Retinal pigment epithelial cell (primary cell): ENCODE measurements at regions not wholly inside any gene's neighbourhood (a gene's known extent, or its start where the extent isn't known, plus 50 kb on each side); places are given as distances from the start of the nearest gene placed in this dataset.

ENCODE experiments used
- DNase-seq: peaks from one replicate; pipeline ENCODE4 v3.0.0-alpha.2; 2010; ENCODE audit warnings: low read depth
- H3K4me3 ChIP-seq: 2 replicates; pipeline ENCODE4 v1.5.1; 2011; ENCODE audit warnings: mild to moderate bottlenecking, low read length, control low read depth, moderate library complexity
- TF ChIP-seq, protein P1 (sequence below): conservative IDR thresholded peaks from 2 replicates; pipeline ENCODE4 v1.5.1; 2011; ENCODE audit warnings: low read depth, low read length, control low read depth, inconsistent platforms

DNA sequence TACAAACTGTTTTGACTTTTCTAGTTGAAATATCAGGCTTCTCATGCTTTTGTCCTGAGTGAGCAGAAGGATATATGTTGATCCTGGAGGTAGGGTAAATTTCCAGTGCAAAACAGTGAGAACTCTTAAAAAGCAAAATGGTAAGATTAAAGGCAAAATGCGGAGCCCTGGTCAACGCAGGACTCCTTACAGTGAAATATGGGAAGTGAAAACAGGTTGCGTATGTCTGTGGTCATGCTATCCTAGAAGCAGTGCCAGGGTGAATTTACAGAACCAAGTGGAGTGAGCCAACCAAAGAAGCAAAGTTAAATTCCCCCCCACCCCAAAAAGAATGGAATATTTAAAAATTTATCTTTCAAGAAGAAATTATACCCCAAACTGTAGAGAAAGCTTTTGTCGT is 256.4 kb downstream of the NR2F2 start:
- TF ChIP-seq, protein P1, sequence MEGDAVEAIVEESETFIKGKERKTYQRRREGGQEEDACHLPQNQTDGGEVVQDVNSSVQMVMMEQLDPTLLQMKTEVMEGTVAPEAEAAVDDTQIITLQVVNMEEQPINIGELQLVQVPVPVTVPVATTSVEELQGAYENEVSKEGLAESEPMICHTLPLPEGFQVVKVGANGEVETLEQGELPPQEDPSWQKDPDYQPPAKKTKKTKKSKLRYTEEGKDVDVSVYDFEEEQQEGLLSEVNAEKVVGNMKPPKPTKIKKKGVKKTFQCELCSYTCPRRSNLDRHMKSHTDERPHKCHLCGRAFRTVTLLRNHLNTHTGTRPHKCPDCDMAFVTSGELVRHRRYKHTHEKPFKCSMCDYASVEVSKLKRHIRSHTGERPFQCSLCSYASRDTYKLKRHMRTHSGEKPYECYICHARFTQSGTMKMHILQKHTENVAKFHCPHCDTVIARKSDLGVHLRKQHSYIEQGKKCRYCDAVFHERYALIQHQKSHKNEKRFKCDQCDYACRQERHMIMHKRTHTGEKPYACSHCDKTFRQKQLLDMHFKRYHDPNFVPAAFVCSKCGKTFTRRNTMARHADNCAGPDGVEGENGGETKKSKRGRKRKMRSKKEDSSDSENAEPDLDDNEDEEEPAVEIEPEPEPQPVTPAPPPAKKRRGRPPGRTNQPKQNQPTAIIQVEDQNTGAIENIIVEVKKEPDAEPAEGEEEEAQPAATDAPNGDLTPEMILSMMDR, result no peak
- H3K4me3 ChIP-seq, result no peak overlapping the region
- no peak for DNase-seq

DNA sequence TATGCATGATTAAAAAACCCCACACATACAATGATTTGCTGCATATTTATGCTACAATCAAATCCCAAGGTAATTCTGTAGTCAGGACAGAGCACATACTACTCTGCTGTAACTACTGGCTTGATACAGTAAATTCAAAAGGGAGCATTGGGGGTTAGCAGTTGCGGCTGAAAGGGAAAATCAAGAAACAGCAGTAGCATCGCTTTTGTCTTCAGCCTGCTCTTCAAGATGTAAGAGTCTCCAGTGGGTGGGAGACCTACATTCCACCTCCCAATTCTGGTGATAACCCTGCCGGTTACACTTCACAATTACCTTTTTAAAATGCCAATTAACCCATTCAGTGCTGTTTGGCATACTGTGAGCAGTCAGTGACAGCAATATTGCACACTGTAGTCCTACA is 259.4 kb downstream of the NR2F2 start:
- TF ChIP-seq, protein P1, result no peak
- no peak overlapping the region for H3K4me3 ChIP-seq
- no peak for DNase-seq

DNA sequence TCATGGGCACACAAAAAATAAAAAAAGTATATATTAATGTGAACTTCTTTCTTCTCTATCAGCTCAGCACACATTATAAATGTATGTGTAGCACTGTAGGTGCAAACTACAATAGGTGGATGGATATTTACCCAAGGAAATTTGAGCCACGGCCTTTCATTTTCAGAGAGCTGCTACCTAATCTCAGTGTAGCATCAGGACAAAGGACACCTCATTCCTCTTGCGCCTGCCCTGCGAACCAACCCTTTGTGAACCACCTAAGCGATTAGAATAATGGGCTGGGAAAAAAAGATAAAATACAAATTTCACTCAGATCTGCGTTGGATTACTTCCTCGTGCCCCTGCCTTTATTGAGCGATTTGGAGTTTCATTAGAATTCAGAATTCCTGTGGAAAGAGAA is 263.2 kb downstream of the NR2F2 start:
- no peak for DNase-seq
- TF ChIP-seq, protein P1, result no peak

DNA sequence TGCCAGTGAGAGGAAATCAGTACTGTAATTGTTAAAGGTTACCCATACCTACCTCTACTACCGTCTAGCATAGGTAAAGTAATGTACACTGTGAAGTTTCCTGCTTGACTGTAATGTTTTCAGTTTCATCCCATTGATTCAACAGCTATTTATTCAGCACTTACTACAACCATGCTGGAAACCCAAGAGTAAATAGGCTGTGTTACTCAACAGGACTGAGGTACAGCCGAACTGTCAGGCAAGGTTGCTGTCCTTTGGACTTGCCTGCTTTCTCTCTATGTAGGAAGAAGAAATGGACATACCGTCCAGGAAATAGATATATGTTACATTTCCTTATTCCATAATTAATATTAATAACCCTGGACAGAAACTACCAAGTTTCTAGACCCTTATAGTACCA is 265.5 kb downstream of the NR2F2 start:
- TF ChIP-seq, protein P1, result no peak
- DNase-seq, result no peak
- H3K4me3 ChIP-seq, result no peak overlapping the region

More for the DNA sequence above, 263.2 kb downstream of the NR2F2 start:
- no peak overlapping the region for H3K4me3 ChIP-seq

DNA sequence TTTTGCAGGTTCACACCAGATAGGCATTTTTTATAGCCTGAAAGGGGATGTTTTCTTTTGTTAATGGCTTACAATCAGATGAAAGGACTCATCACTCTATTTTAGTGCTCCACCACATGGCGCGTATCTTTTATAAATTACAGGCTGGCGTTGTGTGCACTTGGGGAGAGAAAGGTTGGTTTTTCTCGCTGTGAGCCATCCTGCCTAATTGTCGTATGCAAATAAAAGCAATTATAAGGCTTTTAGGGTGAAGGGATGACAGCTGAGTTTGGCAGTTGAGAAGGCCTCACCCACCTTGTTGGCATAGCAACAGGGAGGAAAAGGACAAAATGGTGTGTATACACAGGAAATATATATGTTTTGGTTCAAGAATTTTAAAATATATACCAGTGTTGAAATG is 268.0 kb downstream of the NR2F2 start:
- DNase-seq, result no peak
- TF ChIP-seq, protein P1, result no peak
- no peak overlapping the region for H3K4me3 ChIP-seq

DNA sequence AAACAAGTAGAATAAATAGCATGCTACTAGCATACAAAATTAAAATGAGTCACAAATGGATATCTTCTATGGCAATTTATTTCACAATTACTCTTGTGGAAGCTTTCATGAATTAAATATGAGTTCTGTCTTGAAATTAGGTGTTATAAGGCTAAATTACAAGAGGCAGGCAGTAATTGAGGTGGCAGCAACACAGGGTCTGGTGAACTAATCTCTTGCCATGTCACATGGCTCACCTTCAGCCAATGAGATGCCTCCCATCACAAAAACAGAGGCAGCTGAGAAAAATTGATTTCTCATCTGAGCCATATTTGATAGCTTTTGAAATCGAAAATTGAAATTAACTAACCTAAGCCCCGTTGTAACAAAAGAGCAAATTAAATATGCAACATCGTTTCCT is 268.8 kb downstream of the NR2F2 start:
- no peak overlapping the region for H3K4me3 ChIP-seq
- TF ChIP-seq, protein P1, result no peak

DNA sequence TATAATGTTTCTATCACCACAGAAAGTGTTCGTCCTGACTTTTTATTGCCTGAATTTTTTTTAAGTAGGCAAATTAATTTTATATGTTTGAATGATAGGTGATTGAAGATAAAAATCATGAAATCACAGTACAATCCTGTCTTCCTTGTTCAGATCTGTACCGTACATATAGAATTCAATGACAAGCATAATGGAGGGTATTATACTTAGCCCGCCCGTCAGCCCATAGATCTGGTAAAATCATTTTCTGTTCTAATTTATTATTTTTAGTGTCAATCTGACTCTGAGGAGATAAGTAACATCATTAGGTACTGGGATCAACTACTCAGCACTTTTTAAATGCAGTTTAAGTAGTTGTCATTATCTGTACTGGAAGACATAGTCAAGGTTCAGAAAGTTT is 269.9 kb downstream of the NR2F2 start:
- H3K4me3 ChIP-seq, result no peak overlapping the region
- TF ChIP-seq, protein P1, result no peak
- DNase-seq, result no peak

More for the DNA sequence above, 268.8 kb downstream of the NR2F2 start:
- DNase-seq, result no peak
